Transverse colon (tissue), 4 donors: ENCODE measurements at regions not wholly inside any gene's neighbourhood (a gene's known extent, or its start where the extent isn't known, plus 50 kb on each side); places are given as distances from the start of the nearest gene placed in this dataset.

Source experiments
- POLR2AphosphoS5 ChIP-seq, 3 donors: sonication (generic); formaldehyde crosslinking; IDR thresholded peaks; one replicate each; pipeline ENCODE4 v1.6.1; 2016; ENCODE audit warnings: antibody characterized with exemption in 3 of 3
- TF ChIP-seq, protein P1 (sequence below), 5 experiments: fragments of 200-600 bp in 3 of 5; fragments of 450-650 bp in 2 of 5; sonication (generic) in 3 of 5; IDR thresholded peaks; 1 replicate in 2 of 5; 2 replicates in 3 of 5; pipeline ENCODE4 v1.5.1; 2016 to 2017; ENCODE audit warnings: antibody characterized with exemption in 5 of 5, inconsistent platforms in 3 of 5, mild to moderate bottlenecking in 2 of 5, moderate library complexity in 1 of 5

DNA sequence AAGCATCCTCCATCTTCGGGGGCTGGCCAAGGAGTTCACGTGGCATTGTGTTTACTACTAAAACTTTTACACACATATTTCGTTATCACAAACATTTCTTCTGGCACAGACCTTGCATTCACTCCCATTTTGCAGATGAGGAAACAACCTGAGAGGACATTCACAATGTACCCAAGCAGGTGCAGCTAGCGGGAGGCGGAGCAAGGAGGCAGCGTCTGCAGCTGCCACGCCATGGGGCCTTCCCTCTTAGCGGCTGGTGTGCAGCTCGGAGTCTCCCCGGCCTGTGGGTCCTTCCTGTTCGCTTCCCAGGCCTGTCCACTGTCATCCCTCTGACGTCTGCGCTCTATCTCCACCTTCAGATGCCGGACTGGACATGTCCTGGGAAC, 807.8 kb downstream of the TBC1D22A start:
- TF ChIP-seq, protein P1, sequence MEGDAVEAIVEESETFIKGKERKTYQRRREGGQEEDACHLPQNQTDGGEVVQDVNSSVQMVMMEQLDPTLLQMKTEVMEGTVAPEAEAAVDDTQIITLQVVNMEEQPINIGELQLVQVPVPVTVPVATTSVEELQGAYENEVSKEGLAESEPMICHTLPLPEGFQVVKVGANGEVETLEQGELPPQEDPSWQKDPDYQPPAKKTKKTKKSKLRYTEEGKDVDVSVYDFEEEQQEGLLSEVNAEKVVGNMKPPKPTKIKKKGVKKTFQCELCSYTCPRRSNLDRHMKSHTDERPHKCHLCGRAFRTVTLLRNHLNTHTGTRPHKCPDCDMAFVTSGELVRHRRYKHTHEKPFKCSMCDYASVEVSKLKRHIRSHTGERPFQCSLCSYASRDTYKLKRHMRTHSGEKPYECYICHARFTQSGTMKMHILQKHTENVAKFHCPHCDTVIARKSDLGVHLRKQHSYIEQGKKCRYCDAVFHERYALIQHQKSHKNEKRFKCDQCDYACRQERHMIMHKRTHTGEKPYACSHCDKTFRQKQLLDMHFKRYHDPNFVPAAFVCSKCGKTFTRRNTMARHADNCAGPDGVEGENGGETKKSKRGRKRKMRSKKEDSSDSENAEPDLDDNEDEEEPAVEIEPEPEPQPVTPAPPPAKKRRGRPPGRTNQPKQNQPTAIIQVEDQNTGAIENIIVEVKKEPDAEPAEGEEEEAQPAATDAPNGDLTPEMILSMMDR (IDR thresholded peaks at IDR 0.05), result no peak
- TF ChIP-seq POLR2AphosphoS5 (IDR thresholded peaks at IDR 0.05), result no peak
